Immature natural killer cell (primary cell): ENCODE measurements at regions not wholly inside any gene's neighbourhood (a gene's known extent, or its start where the extent isn't known, plus 50 kb on each side); places are given as distances from the start of the nearest gene placed in this dataset.

Experiments
- DNase-seq, 3 donors: peaks; one replicate each; pipeline ENCODE4 v3.0.0; 2022; ENCODE audit warnings: mixed read lengths in 1 of 3
- H3K27ac Mint-ChIP-seq, 6 donors: one replicate each; pipeline ENCODE4 v1.8.0; 2020; ENCODE audit warnings: mixed read lengths in 6 of 6, mild to moderate bottlenecking in 5 of 6, inconsistent platforms in 4 of 6, moderate library complexity in 3 of 6
- H3K27me3 Mint-ChIP-seq, 3 donors: one replicate each; pipeline ENCODE4 v1.8.0; 2020 to 2021; ENCODE audit warnings: low read depth in 3 of 3, mild to moderate bottlenecking in 3 of 3, mixed read lengths in 3 of 3, moderate library complexity in 3 of 3, inconsistent platforms in 1 of 3
- H3K36me3 Mint-ChIP-seq, 3 donors: one replicate each; pipeline ENCODE4 v1.8.0; 2020; ENCODE audit warnings: mixed read lengths in 3 of 3, inconsistent platforms in 2 of 3, mild to moderate bottlenecking in 2 of 3
- H3K4me1 Mint-ChIP-seq, 2 donors: one replicate each; pipeline ENCODE4 v1.8.0; 2020; ENCODE audit warnings: inconsistent platforms in 2 of 2, mild to moderate bottlenecking in 2 of 2, mixed read lengths in 2 of 2, moderate library complexity in 1 of 2
- H3K4me3 Mint-ChIP-seq, 5 donors: one replicate each; pipeline ENCODE4 v1.8.0; 2020; ENCODE audit warnings: mild to moderate bottlenecking in 5 of 5, mixed read lengths in 5 of 5, inconsistent platforms in 3 of 5, moderate library complexity in 3 of 5
- H3K9me3 Mint-ChIP-seq, 6 donors: one replicate each; pipeline ENCODE4 v1.8.0; 2020; ENCODE audit warnings: mild to moderate bottlenecking in 6 of 6, mixed read lengths in 6 of 6, inconsistent platforms in 4 of 6, moderate library complexity in 3 of 6

GRCh38 chr11:11677672-11678356, 56.0 kb upstream of the GALNT18 start:
- Mint-ChIP-seq H3K9me3 (peaks cover 0 to 5% (median 0%) of the 10 kb centered on the region in 6 donors), H3K4me3 (no peak overlapping the region), H3K4me1 (no peaks in the 10 kb centered on the region), H3K36me3 (no peaks in the 10 kb centered on the region), H3K27me3 (peaks cover 3 to 6% (median 3%) of the 10 kb centered on the region in 3 donors), H3K27ac (no peak overlapping the region)
- DNase-seq = no peak

DNA sequence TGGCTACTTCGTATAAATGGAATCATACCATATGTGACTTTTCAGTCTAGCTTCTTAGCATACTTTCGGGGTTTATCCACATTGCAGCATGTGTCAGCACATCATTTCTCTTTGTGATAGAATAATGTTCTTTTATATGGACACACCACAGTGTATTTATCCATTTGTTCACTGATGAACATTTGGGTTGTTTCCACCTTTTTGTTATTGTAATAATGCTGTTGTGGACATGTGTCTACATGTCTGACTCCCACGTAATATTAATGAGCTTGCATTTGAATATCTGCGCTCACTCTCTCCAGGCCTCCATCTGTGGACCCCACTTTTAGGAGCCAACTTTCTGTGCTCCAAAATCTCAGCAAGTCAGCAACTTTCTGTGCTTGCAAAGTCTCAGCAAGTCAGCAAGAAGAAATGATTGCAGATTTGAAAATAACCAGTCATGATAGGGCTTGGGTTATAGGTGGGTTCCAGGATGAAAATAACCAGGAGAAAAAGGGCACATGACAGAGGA, 53.9 kb upstream of the GALNT18 start:
- no peak for DNase-seq
- Mint-ChIP-seq H3K4me1 (no peaks in the 10 kb centered on the region), H3K36me3 (no peaks in the 10 kb centered on the region), H3K27ac (no peak overlapping the region), H3K4me3 (no peak overlapping the region), H3K27me3 (peaks cover 0 to 4% (median 3%) of the 10 kb centered on the region in 3 donors), H3K9me3 (peaks cover 0 to 5% (median 0%) of the 10 kb centered on the region in 6 donors)

GRCh38 chr11:11672789-11673188, 51.0 kb upstream of the GALNT18 start:
- Mint-ChIP-seq H3K9me3 (peaks cover 0 to under 1% (median 0%) of the 10 kb centered on the region in 6 donors), H3K27me3 (peaks cover 0 to 11% (median 0%) of the 10 kb centered on the region in 3 donors)

DNA sequence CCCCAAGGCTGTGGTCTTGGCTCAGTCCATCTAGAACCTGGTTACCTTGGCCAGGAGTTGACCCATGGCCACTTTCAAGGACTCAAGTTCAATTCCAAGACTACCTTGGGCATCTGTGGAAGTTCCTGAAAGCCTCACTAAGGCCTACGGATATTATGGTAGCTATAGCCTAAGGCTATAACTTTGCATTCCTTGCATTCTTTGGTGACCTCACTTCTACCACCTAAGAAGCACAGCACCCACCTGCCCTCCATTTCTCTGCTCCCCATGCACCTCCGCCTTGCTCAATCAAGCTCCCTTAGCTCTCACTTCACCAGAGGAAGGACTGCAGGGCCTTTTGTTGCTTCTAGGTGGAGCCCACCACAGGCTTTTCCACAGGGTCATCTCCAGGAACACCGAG, 50.3 kb upstream of the GALNT18 start:
- no peak overlapping the region for H3K27ac Mint-ChIP-seq
- no peaks in the 10 kb centered on the region for H3K4me1 Mint-ChIP-seq
- no peaks in the 10 kb centered on the region for H3K36me3 Mint-ChIP-seq
- H3K4me3 Mint-ChIP-seq = no peak overlapping the region
- peaks cover 0 to 11% (median 0%) of the 10 kb centered on the region in 3 donors for H3K27me3 Mint-ChIP-seq
- DNase-seq = no peak
- H3K9me3 Mint-ChIP-seq = no peaks in the 10 kb centered on the region

More at GRCh38 chr11:11672789-11673188, 51.0 kb upstream of the GALNT18 start:
- Mint-ChIP-seq H3K4me3 (no peak overlapping the region), H3K27ac (no peak overlapping the region), H3K4me1 (no peaks in the 10 kb centered on the region), H3K36me3 (no peaks in the 10 kb centered on the region)
- DNase-seq = no peak
